WTC11 (cell line): ENCODE measurements at regions not wholly inside any gene's neighbourhood (a gene's known extent, or its start where the extent isn't known, plus 50 kb on each side); places are given as distances from the start of the nearest gene placed in this dataset.

Experiments
- ATAC-seq: fragments of 200-7000 bp; cut with Tn5 transposase; 2 replicates; pipeline ENCODE4 v1.10.0; 2021; ENCODE audit warnings: mild to moderate bottlenecking, moderate library complexity
- CTCF ChIA-PET: fragments of 300-600 bp; sonication (Branson Sonifier 250); formaldehyde crosslinking; loops from one replicate; lab custom pipeline; 2021; ENCODE audit warnings: antibody characterized with exemption; lab: Charles Lee
- POLR2A ChIA-PET: fragments of 350-600 bp; sonication (Branson Sonifier 250); formaldehyde crosslinking; loops from one replicate; lab custom pipeline; 2021; ENCODE audit warnings: antibody characterized with exemption; lab: Charles Lee
- DNase-seq: peaks from one replicate; pipeline ENCODE4 v3.0.0; 2021; ENCODE audit warnings: low spot score
- H3K27ac Mint-ChIP-seq: 2 replicates; pipeline ENCODE4 v1.8.0; 2021; ENCODE audit warnings: mixed read lengths
- H3K27me3 Mint-ChIP-seq: 2 replicates; pipeline ENCODE4 v1.8.0; 2021; ENCODE audit warnings: low read depth, mild to moderate bottlenecking, moderate library complexity, mixed read lengths
- H3K36me3 Mint-ChIP-seq: 2 replicates; pipeline ENCODE4 v1.8.0; 2021; ENCODE audit warnings: mixed read lengths
- H3K4me1 Mint-ChIP-seq: 2 replicates; pipeline ENCODE4 v1.8.0; 2022; ENCODE audit warnings: mixed read lengths
- H3K4me3 Mint-ChIP-seq: 2 replicates; pipeline ENCODE4 v1.8.0; 2021; ENCODE audit warnings: mild to moderate bottlenecking, moderate library complexity, mixed read lengths
- H3K9me3 Mint-ChIP-seq: 2 replicates; pipeline ENCODE4 v1.8.0; 2021; ENCODE audit warnings: mixed read lengths
- ATF1 ChIP-seq: sonication (generic); formaldehyde crosslinking; IDR thresholded peaks from 2 replicates; pipeline ENCODE4 v1.8.1; 2023; ENCODE audit warnings: mild to moderate bottlenecking, moderate library complexity, missing genetic modification reagents
- E2F5 ChIP-seq: sonication (generic); formaldehyde crosslinking; IDR thresholded peaks from 2 replicates; pipeline ENCODE4 v1.8.1; 2022; ENCODE audit warnings: mild to moderate bottlenecking, moderate library complexity, missing genetic modification reagents
- EMX1 ChIP-seq: fragments of 250-450 bp; sonication (Bioruptor Pico); IDR thresholded peaks from 2 replicates; pipeline ENCODE4 v1.8.0; 2021; ENCODE audit warnings: mild to moderate bottlenecking
- FOXK1 ChIP-seq: sonication (generic); formaldehyde crosslinking; IDR thresholded peaks from 2 replicates; pipeline ENCODE4 v1.8.0; 2022; ENCODE audit warnings: mild to moderate bottlenecking, moderate library complexity, missing genetic modification reagents
- GABPB1 ChIP-seq: sonication (generic); formaldehyde crosslinking; IDR thresholded peaks from 2 replicates; pipeline ENCODE4 v1.8.1; 2023; ENCODE audit warnings: mild to moderate bottlenecking, missing genetic modification reagents
- IRF2 ChIP-seq: sonication (generic); formaldehyde crosslinking; IDR thresholded peaks from 2 replicates; pipeline ENCODE4 v1.8.0; 2022; ENCODE audit warnings: low read depth, missing genetic modification reagents, borderline replicate concordance
- JUN ChIP-seq: sonication (generic); formaldehyde crosslinking; IDR thresholded peaks from 2 replicates; pipeline ENCODE4 v1.8.0; 2023; ENCODE audit warnings: mild to moderate bottlenecking, missing genetic modification reagents
- KAT7 ChIP-seq: sonication (generic); formaldehyde crosslinking; IDR thresholded peaks from 2 replicates; pipeline ENCODE4 v1.8.1; 2023; ENCODE audit warnings: missing genetic modification reagents, mild to moderate bottlenecking, borderline replicate concordance
- PRRX2 ChIP-seq: fragments of 250-450 bp; sonication (Bioruptor Pico); IDR thresholded peaks from 2 replicates; pipeline ENCODE4 v1.8.0; 2021; ENCODE audit warnings: mild to moderate bottlenecking
- SMAD3 ChIP-seq: sonication (generic); formaldehyde crosslinking; IDR thresholded peaks from 2 replicates; pipeline ENCODE4 v1.8.0; 2022; ENCODE audit warnings: missing genetic modification reagents, mild to moderate bottlenecking, borderline replicate concordance
- SOX15 ChIP-seq: fragments of 250-450 bp; sonication (Bioruptor Pico); IDR thresholded peaks from 2 replicates; pipeline ENCODE4 v1.9.0; 2021; ENCODE audit warnings: mild to moderate bottlenecking
- TCF7 ChIP-seq: sonication (generic); formaldehyde crosslinking; IDR thresholded peaks from 2 replicates; pipeline ENCODE4 v1.8.0; 2022; ENCODE audit warnings: mild to moderate bottlenecking, low read depth, missing genetic modification reagents, moderate library complexity
- ZNF219 ChIP-seq: sonication (generic); formaldehyde crosslinking; IDR thresholded peaks from 2 replicates; pipeline ENCODE4 v1.8.0; 2023; ENCODE audit warnings: missing genetic modification reagents, mild to moderate bottlenecking, borderline replicate concordance
- ZNF232 ChIP-seq: sonication (generic); formaldehyde crosslinking; IDR thresholded peaks from 2 replicates; pipeline ENCODE4 v1.8.0; 2022; ENCODE audit warnings: mild to moderate bottlenecking, missing genetic modification reagents
- ZNF416 ChIP-seq: fragments of 250-450 bp; sonication (Bioruptor Pico); IDR thresholded peaks from 2 replicates; pipeline ENCODE4 v1.9.0; 2021; ENCODE audit warnings: mild to moderate bottlenecking, inconsistent platforms
- ZNF423 ChIP-seq: fragments of 250-450 bp; sonication (Bioruptor Pico); IDR thresholded peaks from 2 replicates; pipeline ENCODE4 v2.1.2; 2022; ENCODE audit warnings: mild to moderate bottlenecking, moderate library complexity
- ZSCAN18 ChIP-seq: fragments of 250-450 bp; sonication (Bioruptor Pico); IDR thresholded peaks from 2 replicates; pipeline ENCODE4 v2.1.2; 2022; ENCODE audit warnings: mild to moderate bottlenecking, moderate library complexity
- TF ChIP-seq, protein P1 (sequence below): sonication (generic); formaldehyde crosslinking; conservative IDR thresholded peaks from 2 replicates; pipeline ENCODE4 v1.8.1; 2023; ENCODE audit warnings: mild to moderate bottlenecking, low read depth, missing genetic modification reagents, moderate library complexity
- TF ChIP-seq, protein P2 (sequence below): sonication (generic); formaldehyde crosslinking; IDR thresholded peaks from 2 replicates; pipeline ENCODE4 v1.8.0; 2022; ENCODE audit warnings: mild to moderate bottlenecking, missing genetic modification reagents
- TF ChIP-seq, protein P3 (sequence below): sonication (generic); formaldehyde crosslinking; conservative IDR thresholded peaks from 2 replicates; pipeline ENCODE4 v1.8.1; 2022; ENCODE audit warnings: mild to moderate bottlenecking, missing genetic modification reagents

DNA sequence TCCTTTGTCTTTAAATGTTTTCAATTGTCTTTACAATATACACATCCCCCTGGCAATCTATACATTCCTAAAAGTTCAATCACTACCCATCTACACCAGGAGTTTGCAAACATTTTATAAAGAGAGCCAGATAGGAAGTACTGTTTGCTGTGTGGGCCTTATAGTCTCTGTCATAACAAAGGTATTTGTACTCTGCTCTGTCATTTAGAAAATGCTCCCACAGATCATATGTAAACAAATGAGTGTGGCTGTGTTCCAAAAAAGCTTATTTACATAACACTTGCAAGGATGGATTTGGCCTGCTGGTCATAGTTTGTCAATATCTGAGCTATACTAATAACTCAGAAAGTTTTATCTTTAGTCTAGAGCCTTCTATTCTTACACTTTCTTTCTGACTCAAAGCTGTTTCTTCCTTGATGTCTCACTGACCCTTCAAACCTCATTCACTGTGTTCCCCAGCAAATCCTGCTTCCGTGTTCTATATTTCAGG, 511.9 kb downstream of the GBE1 start:
- DNase-seq: no peak
- no peak overlapping the region for H3K27ac Mint-ChIP-seq
- peaks cover 12% of the 10 kb centered on the region for H3K4me1 Mint-ChIP-seq
- H3K9me3 Mint-ChIP-seq: no peaks in the 10 kb centered on the region
- no peaks in the 10 kb centered on the region for H3K27me3 Mint-ChIP-seq
- no peaks in the 10 kb centered on the region for H3K36me3 Mint-ChIP-seq
- no peak for ATAC-seq
- CTCF ChIA-PET: no interaction called here
- TF ChIP-seq ZNF219 (CRISPR knock-in tag) (no peak), GABPB1 (CRISPR knock-in tag) (peak; percentile 52; the same call in 1 of the 2 replicates)
- POLR2A ChIA-PET: no interaction called here
- H3K4me3 Mint-ChIP-seq: no peak overlapping the region

- H3K27me3 Mint-ChIP-seq: no peaks in the 10 kb centered on the region
- DNase-seq (no peak), ATAC-seq (no peak)
- peaks cover 20% of the 10 kb centered on the region for H3K4me1 Mint-ChIP-seq
- CTCF ChIA-PET: no interaction called here
- no peak overlapping the region for H3K4me3 Mint-ChIP-seq
- H3K36me3 Mint-ChIP-seq: no peaks in the 10 kb centered on the region
- POLR2A ChIA-PET: no interaction called here
- no peaks in the 10 kb centered on the region for H3K9me3 Mint-ChIP-seq
- TF ChIP-seq, protein P1, sequence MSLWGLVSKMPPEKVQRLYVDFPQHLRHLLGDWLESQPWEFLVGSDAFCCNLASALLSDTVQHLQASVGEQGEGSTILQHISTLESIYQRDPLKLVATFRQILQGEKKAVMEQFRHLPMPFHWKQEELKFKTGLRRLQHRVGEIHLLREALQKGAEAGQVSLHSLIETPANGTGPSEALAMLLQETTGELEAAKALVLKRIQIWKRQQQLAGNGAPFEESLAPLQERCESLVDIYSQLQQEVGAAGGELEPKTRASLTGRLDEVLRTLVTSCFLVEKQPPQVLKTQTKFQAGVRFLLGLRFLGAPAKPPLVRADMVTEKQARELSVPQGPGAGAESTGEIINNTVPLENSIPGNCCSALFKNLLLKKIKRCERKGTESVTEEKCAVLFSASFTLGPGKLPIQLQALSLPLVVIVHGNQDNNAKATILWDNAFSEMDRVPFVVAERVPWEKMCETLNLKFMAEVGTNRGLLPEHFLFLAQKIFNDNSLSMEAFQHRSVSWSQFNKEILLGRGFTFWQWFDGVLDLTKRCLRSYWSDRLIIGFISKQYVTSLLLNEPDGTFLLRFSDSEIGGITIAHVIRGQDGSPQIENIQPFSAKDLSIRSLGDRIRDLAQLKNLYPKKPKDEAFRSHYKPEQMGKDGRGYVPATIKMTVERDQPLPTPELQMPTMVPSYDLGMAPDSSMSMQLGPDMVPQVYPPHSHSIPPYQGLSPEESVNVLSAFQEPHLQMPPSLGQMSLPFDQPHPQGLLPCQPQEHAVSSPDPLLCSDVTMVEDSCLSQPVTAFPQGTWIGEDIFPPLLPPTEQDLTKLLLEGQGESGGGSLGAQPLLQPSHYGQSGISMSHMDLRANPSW (CRISPR knock-in tag): no peak
- TF ChIP-seq FOXK1 (CRISPR knock-in tag) (no peak), SOX15 (no peak), ZNF416 (CRISPR knock-in tag) (no peak), JUN (no peak), ZNF423 (CRISPR knock-in tag) (no peak), ATF1 (CRISPR knock-in tag) (no peak), ZSCAN18 (CRISPR knock-in tag) (no peak), SMAD3 (CRISPR knock-in tag) (no peak), TCF7 (CRISPR knock-in tag) (no peak), KAT7 (CRISPR knock-in tag) (no peak), PRRX2 (CRISPR knock-in tag) (no peak), EMX1 (no peak), IRF2 (no peak), ZNF232 (CRISPR knock-in tag) (no peak), E2F5 (CRISPR knock-in tag) (no peak)
- TF ChIP-seq, protein P2, sequence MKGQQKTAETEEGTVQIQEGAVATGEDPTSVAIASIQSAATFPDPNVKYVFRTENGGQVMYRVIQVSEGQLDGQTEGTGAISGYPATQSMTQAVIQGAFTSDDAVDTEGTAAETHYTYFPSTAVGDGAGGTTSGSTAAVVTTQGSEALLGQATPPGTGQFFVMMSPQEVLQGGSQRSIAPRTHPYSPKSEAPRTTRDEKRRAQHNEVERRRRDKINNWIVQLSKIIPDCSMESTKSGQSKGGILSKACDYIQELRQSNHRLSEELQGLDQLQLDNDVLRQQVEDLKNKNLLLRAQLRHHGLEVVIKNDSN (CRISPR knock-in tag): no peak
- TF ChIP-seq, protein P3, sequence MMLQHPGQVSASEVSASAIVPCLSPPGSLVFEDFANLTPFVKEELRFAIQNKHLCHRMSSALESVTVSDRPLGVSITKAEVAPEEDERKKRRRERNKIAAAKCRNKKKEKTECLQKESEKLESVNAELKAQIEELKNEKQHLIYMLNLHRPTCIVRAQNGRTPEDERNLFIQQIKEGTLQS (CRISPR knock-in tag): no peak
- TF ChIP-seq, all 79 proteins: peak for 0
- no peak overlapping the region for H3K27ac Mint-ChIP-seq
Observed at GRCh38 chr3:81245501-81245900, 515.9 kb downstream of the GBE1 start.
